Mesendoderm (in vitro differentiated cells): ENCODE measurements at regions not wholly inside any gene's neighbourhood (a gene's known extent, or its start where the extent isn't known, plus 50 kb on each side); places are given as distances from the start of the nearest gene placed in this dataset.
A peak's percentile ranks its signal among the peaks of the same experiment; 100 is the strongest.

ENCODE experiments used
- DNase-seq: peaks from one replicate; pipeline ENCODE4 v3.0.0; 2013
- H2AK5ac ChIP-seq: 2 replicates; pipeline ENCODE4 v1.6.1; 2013; ENCODE audit warnings: low read length, inconsistent platforms
- H2BK120ac ChIP-seq: 2 replicates; pipeline ENCODE4 v1.6.1; 2013; ENCODE audit warnings: low read depth, mild to moderate bottlenecking, low read length, moderate library complexity, mixed read lengths
- H2BK15ac ChIP-seq: replicated peaks from 2 replicates; pipeline ENCODE4 v1.6.1; 2013; ENCODE audit warnings: low read depth, mild to moderate bottlenecking, moderate library complexity
- H2BK5ac ChIP-seq: 2 replicates; pipeline ENCODE4 v1.6.1; 2013; ENCODE audit warnings: low read length, inconsistent platforms
- H3K18ac ChIP-seq: 2 replicates; pipeline ENCODE4 v1.6.1; 2013; ENCODE audit warnings: mild to moderate bottlenecking, low read length, mixed read lengths
- H3K23ac ChIP-seq: one replicate; pipeline ENCODE4 v1.6.1; 2013; ENCODE audit warnings: low read length
- H3K27ac ChIP-seq: 2 replicates; pipeline ENCODE4 v1.5.1; 2013; ENCODE audit warnings: low read depth, mild to moderate bottlenecking, inconsistent platforms, low read length, moderate library complexity
- H3K27me3 ChIP-seq: 2 replicates; pipeline ENCODE4 v1.6.1; 2013; ENCODE audit warnings: low read length, control low read depth, mild to moderate bottlenecking, inconsistent platforms; ENCODE audit not compliant: insufficient read depth, poor library complexity
- H3K36me3 ChIP-seq: 2 replicates; pipeline ENCODE4 v1.6.1; 2013; ENCODE audit warnings: low read length, inconsistent platforms; ENCODE audit not compliant: control insufficient read depth, insufficient read depth
- H3K4ac ChIP-seq: one replicate; pipeline ENCODE4 v1.6.1; 2013; ENCODE audit warnings: low read depth, mild to moderate bottlenecking, low read length, moderate library complexity
- H3K4me1 ChIP-seq: 2 replicates; pipeline ENCODE4 v1.6.1; 2013; ENCODE audit warnings: low read depth, low read length, inconsistent platforms; ENCODE audit not compliant: control insufficient read depth
- H3K4me2 ChIP-seq: 2 replicates; pipeline ENCODE4 v1.6.1; 2013; ENCODE audit warnings: low read length
- H3K4me3 ChIP-seq: 2 replicates; pipeline ENCODE4 v1.5.1; 2013; ENCODE audit warnings: mild to moderate bottlenecking, low read length
- H3K56ac ChIP-seq: one replicate; pipeline ENCODE4 v1.6.1; 2013; ENCODE audit warnings: low read length
- H3K79me1 ChIP-seq: 2 replicates; pipeline ENCODE4 v1.6.1; 2013; ENCODE audit warnings: low read length, inconsistent platforms
- H3K79me2 ChIP-seq: 2 replicates; pipeline ENCODE4 v1.6.1; 2013; ENCODE audit warnings: mild to moderate bottlenecking, low read length; ENCODE audit not compliant: control insufficient read depth, insufficient read depth
- H3K9ac ChIP-seq: 2 replicates; pipeline ENCODE4 v1.6.1; 2013; ENCODE audit warnings: low read length, inconsistent platforms
- H4K5ac ChIP-seq: one replicate; pipeline ENCODE4 v1.6.1; 2013; ENCODE audit warnings: low read length
- H4K8ac ChIP-seq: one replicate; pipeline ENCODE4 v1.6.1; 2013; ENCODE audit warnings: low read depth, mild to moderate bottlenecking, control low read depth, low read length, moderate library complexity
- WGBS: extraction: QIAGEN DNeasy Blood & Tissue Kit; methylation state at CpG from one replicate; pipeline ENCODE4 v1.1.7; 2013; ENCODE audit warnings: low lambda C conversion rate, missing lambda C conversion rate; ENCODE audit not compliant: insufficient coverage; ENCODE audit errors: extremely low coverage; 5-methylcytosine and 5-hydroxymethylcytosine counted together

- Histone ChIP-seq H2BK5ac (no peak overlapping the region), H3K56ac (no peak overlapping the region), H3K23ac (no peak overlapping the region), H3K4me1 (no peaks in the 10 kb centered on the region), H3K27me3 (no peaks in the 10 kb centered on the region), H2AK5ac (no peak overlapping the region), H3K36me3 (no peaks in the 10 kb centered on the region), H4K8ac (no peak overlapping the region), H3K79me2 (no peaks in the 10 kb centered on the region), H3K4ac (no peak overlapping the region), H3K79me1 (no peaks in the 10 kb centered on the region), H3K18ac (no peak overlapping the region), H2BK15ac (no peak overlapping the region), H3K9ac (no peak overlapping the region), H4K5ac (no peak overlapping the region), H3K4me2 (no peak overlapping the region), H3K27ac (no peak overlapping the region), H2BK120ac (no peak overlapping the region), H3K4me3 (no peak overlapping the region)
- no CpG with 5 or more reads among the region's 8 CpGs for WGBS
- DNase-seq, result no peak
Measured at GRCh38 chr10:24000271-24000813, 208.6 kb upstream of the KIAA1217 start.

DNA sequence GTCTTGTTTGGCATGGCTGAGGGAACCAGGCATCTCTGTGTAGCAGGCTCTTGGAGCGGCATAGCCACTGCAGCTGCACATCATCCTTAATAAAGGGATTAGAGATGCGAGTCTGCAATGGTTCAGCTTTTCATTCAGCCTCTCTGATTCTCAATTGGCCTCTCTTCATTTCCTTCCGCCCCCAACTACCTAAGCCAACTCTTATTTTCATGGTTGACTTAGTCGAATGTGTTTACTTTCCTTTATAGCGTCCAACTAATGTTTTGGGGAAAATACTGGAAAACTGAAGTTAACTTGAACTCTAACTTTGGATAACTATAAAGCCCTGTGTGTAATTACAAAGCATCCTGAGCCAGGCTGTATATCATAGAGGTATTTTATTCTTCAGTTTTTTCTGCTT is 202.2 kb upstream of the KIAA1217 start:
- no peak overlapping the region for H3K9ac ChIP-seq
- H2AK5ac ChIP-seq, result no peak overlapping the region
- no peak overlapping the region for H3K27ac ChIP-seq
- H3K27me3 ChIP-seq, result no peaks in the 10 kb centered on the region
- H3K18ac ChIP-seq, result no peak overlapping the region
- H3K36me3 ChIP-seq, result no peaks in the 10 kb centered on the region
- H3K4ac ChIP-seq, result no peak overlapping the region
- no peak for DNase-seq
- H2BK5ac ChIP-seq, result no peak overlapping the region
- no peak overlapping the region for H3K23ac ChIP-seq
- H2BK120ac ChIP-seq, result no peak overlapping the region
- peaks cover 4% of the 10 kb centered on the region for H3K4me1 ChIP-seq
- no peak overlapping the region for H4K5ac ChIP-seq
- no peak overlapping the region for H4K8ac ChIP-seq
- no peak overlapping the region for H3K56ac ChIP-seq
- H2BK15ac ChIP-seq, result no peak overlapping the region
- H3K79me1 ChIP-seq, result no peaks in the 10 kb centered on the region
- H3K4me3 ChIP-seq, result no peak overlapping the region
- H3K79me2 ChIP-seq, result no peaks in the 10 kb centered on the region
- H3K4me2 ChIP-seq, result no peak overlapping the region
- WGBS, result no CpG with 5 or more reads among the region's 5 CpGs

- H3K27me3 ChIP-seq, result no peaks in the 10 kb centered on the region
- no peaks in the 10 kb centered on the region for H3K79me2 ChIP-seq
- H4K8ac ChIP-seq, result no peak overlapping the region
- no peak overlapping the region for H4K5ac ChIP-seq
- H3K56ac ChIP-seq, result no peak overlapping the region
- no peak overlapping the region for H3K4me2 ChIP-seq
- H2BK5ac ChIP-seq, result no peak overlapping the region
- H3K18ac ChIP-seq, result no peak overlapping the region
- H3K27ac ChIP-seq, result no peak overlapping the region
- H3K4me3 ChIP-seq, result no peak overlapping the region
- H3K4ac ChIP-seq, result no peak overlapping the region
- H3K4me1 ChIP-seq, result peaks cover 4% of the 10 kb centered on the region
- no peaks in the 10 kb centered on the region for H3K79me1 ChIP-seq
- no CpG with 5 or more reads among the region's 3 CpGs for WGBS
- H3K36me3 ChIP-seq, result no peaks in the 10 kb centered on the region
- H2BK120ac ChIP-seq, result no peak overlapping the region
- no peak overlapping the region for H2AK5ac ChIP-seq
- H2BK15ac ChIP-seq, result no peak overlapping the region
- DNase-seq, result no peak
- no peak overlapping the region for H3K9ac ChIP-seq
- no peak overlapping the region for H3K23ac ChIP-seq
Measured at GRCh38 chr10:24007359-24007758, 201.6 kb upstream of the KIAA1217 start.

DNA sequence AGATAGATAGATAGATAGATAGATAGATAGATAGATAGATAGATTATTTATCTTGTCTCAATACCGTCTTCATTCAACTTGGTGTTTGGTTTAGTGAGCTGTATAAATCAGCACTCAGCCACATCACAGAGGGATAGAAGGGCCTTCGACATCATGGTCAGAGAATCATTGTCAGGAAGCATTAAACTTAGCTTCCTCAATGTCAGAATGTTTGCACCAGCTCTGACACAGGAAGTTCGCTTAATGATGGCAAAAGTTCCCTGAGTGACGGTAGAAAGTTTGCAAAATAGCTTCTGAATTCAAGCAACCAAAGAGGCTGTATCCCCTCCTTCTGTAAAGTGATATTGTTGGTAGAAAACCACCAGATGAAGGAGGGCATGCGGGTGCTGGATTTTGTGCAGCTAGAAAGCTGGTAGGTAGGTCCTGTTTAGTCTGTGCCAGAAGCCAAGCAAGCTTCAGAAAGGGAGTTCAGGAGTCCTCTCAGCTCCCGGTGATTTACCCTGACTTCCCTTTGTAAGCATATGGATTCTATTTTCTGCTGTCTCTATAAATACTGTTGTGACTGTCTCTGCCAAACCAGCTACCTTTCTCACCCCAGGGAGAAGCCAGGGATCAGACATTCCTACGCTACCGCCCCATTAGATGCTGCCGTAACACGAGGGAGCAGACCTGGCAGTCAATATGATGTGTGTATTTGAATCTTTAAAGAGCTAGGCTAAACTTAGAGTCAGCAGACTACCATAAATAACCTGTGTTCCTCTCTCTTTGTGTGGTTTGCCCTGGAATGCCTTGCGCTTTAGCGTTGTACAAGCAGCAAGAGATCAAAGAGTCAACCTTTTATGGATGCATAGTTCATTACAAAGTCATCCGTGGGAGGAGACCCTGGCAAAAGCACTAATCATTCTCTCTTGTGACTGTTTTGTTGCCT is 200.5 kb upstream of the KIAA1217 start:
- H2BK5ac ChIP-seq, result no peak overlapping the region
- no CpG with 5 or more reads among the region's 13 CpGs for WGBS
- no peak overlapping the region for H3K4ac ChIP-seq
- H3K56ac ChIP-seq, result no peak overlapping the region
- H3K9ac ChIP-seq, result no peak overlapping the region
- peaks cover 4% of the 10 kb centered on the region for H3K4me1 ChIP-seq
- DNase-seq, result peak; percentile 53
- H4K5ac ChIP-seq, result no peak overlapping the region
- H3K79me1 ChIP-seq, result no peaks in the 10 kb centered on the region
- no peak overlapping the region for H4K8ac ChIP-seq
- no peak overlapping the region for H3K18ac ChIP-seq
- H3K79me2 ChIP-seq, result no peaks in the 10 kb centered on the region
- no peak overlapping the region for H3K4me2 ChIP-seq
- H3K23ac ChIP-seq, result no peak overlapping the region
- no peak overlapping the region for H3K4me3 ChIP-seq
- H3K36me3 ChIP-seq, result no peaks in the 10 kb centered on the region
- H3K27ac ChIP-seq, result no peak overlapping the region
- H3K27me3 ChIP-seq, result no peaks in the 10 kb centered on the region
- no peak overlapping the region for H2BK120ac ChIP-seq
- no peak overlapping the region for H2BK15ac ChIP-seq
- no peak overlapping the region for H2AK5ac ChIP-seq

- Histone ChIP-seq H3K27me3 (no peaks in the 10 kb centered on the region), H2AK5ac (no peak overlapping the region), H3K4ac (no peak overlapping the region), H3K36me3 (no peaks in the 10 kb centered on the region), H3K9ac (no peak overlapping the region), H2BK15ac (no peak overlapping the region), H3K56ac (no peak overlapping the region), H2BK120ac (no peak overlapping the region), H2BK5ac (no peak overlapping the region), H4K8ac (no peak overlapping the region), H3K79me1 (no peaks in the 10 kb centered on the region), H3K23ac (no peak overlapping the region), H3K4me3 (no peak overlapping the region), H3K4me2 (no peak overlapping the region), H3K27ac (no peak overlapping the region), H4K5ac (no peak overlapping the region), H3K18ac (no peak overlapping the region), H3K4me1 (peaks cover 4% of the 10 kb centered on the region), H3K79me2 (no peaks in the 10 kb centered on the region)
- WGBS, result no CpG with 5 or more reads among the region's 2 CpGs
- no peak for DNase-seq
Measured at GRCh38 chr10:24009115-24009514, 199.8 kb upstream of the KIAA1217 start.
